DOHH2 (cell line): ENCODE measurements at regions not wholly inside any gene's neighbourhood (a gene's known extent, or its start where the extent isn't known, plus 50 kb on each side); places are given as distances from the start of the nearest gene placed in this dataset.

Experiments
- CTCF ChIP-seq: fragments of 200-600 bp; sonication (generic); IDR thresholded peaks from one replicate; pipeline ENCODE4 v1.5.1; 2014; ENCODE audit warnings: antibody characterized with exemption, mild to moderate bottlenecking, low read depth, low read length; ENCODE audit not compliant: poor library complexity, severe bottlenecking
- EZH2phosphoT487 ChIP-seq: fragments of 200-600 bp; sonication (generic); IDR thresholded peaks from 2 replicates; pipeline ENCODE4 v1.6.1; 2017; ENCODE audit warnings: borderline replicate concordance, mild to moderate bottlenecking, antibody characterized with exemption, low read length, moderate library complexity, mixed read lengths

- TF ChIP-seq CTCF (no peak), EZH2phosphoT487 (no peak)
These were observed 1034.4 kb downstream of the TUSC7 start for GRCh38 chr3:117743993-117744392.
